ENCODE measurements at regions not wholly inside any gene's neighbourhood (a gene's known extent, or its start where the extent isn't known, plus 50 kb on each side); places are given as distances from the start of the nearest gene placed in this dataset.

DNA sequence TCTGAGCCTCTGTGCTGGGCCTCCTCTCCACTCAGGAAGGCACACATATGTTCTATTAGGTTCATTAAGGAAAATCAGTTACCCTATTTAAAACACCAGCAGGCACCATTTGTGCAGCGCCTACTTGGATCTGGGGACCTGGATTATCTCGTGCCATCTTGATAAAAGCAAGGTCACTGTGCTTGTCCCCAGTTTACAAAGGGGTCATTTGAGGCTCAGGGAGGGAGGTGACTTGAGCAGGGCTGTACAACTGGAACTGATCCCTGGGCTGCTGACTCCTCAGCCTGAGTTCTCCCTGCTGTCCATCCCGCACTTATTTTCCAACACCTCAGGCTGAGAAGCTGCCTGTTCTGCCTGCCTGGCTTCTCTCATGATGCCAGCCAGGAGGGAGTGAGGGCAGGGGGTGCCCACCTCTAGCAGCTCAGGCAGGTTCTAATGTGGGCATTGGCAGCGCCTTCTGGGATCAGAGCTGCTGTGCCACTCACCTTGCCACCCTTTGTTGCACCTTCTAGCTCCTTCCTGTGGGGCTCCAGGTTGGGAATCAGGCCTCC lies 120.3 kb downstream of the GLI2 start:
- TF ChIP-seq ELF4 (IDR thresholded peaks at IDR 0.05) (no peak), FOXK2 (IDR thresholded peaks at IDR 0.05) (no peak), CTBP1 (IDR thresholded peaks at IDR 0.05; ENCODE audit: borderline replicate concordance) (no peak), BHLHE40 (IDR thresholded peaks at IDR 0.05; ENCODE audit: borderline replicate concordance) (no peak), TARDBP (IDR thresholded peaks at IDR 0.05) (no peak), FOXM1 (IDR thresholded peaks at IDR 0.05; ENCODE audit: borderline replicate concordance) (no peak), SUZ12 (IDR thresholded peaks at IDR 0.05) (no peak), SP1 (IDR thresholded peaks at IDR 0.05) (no peak), HDGF (IDR thresholded peaks at IDR 0.05; ENCODE audit: borderline replicate concordance) (no peak), L3MBTL2 (conservative IDR thresholded peaks at IDR 0.05) (no peak), ZNF384 (IDR thresholded peaks at IDR 0.05) (no peak)
